Islet of Langerhans (tissue), 1 donor: ENCODE measurements at regions not wholly inside any gene's neighbourhood (a gene's known extent, or its start where the extent isn't known, plus 50 kb on each side); places are given as distances from the start of the nearest gene placed in this dataset.

Source experiments
- FAIRE-seq: peaks from one replicate; lab custom pipeline; 2011; peaks lifted over from hg19 to GRCh38; lab: Jason Lieb, UNC

DNA sequence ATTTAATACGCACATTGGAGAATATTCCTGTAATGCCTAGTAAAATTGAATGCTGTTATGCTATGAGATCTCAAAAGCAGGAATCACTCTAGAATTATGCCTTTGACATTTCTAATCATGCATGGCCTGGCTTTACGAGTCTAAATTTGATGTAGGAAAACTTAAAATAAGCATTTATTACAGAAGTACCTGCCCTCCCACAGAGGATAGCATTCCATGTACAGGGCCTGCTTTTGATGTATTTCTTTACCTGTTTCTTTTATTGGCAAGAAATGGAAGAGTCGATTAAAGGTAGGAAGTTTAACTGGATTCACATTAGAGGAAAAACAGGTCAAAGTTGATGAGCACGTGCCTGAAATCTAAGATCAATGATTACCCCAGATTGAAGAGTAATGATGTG, 219.5 kb downstream of the PCDH7 start:
- FAIRE-seq = no peak

DNA sequence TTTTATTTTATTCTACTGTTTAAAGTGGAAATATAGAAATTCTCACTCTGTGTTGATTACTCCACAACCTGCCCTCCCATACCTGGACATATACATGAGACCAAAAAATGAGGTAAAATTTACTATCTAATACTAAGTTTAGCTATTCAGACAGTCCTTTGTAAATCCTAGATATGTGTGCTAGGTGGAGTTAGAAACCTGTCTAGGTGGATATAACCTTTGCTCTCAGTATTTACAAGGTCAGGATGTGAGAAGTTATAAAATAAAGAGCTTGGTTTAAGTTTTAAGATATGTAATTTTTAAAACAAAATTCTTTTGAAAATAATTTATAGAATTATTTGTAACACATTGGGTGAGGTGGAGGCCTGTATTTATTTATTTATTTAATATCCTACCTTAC, 221.5 kb downstream of the PCDH7 start:
- FAIRE-seq = no peak

DNA sequence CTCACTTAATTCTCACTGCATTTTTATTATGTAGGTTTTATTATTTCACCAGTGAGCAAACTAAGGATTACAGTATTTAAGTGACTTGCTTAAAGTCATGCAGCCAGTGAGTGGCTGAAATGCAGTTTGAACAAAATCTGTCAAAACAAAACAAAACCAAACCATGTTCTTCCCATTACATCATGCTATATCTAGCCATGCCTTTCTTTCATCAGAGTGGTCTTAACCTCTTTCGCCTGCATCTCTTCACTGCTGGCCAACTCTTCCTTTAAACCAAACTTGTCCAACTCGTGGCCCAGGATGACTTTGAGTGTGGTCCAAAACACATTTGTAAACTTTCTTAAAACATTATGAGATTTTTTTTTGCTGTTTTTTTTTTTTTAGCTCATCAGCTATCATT, 223.2 kb downstream of the PCDH7 start:
- FAIRE-seq = no peak

DNA sequence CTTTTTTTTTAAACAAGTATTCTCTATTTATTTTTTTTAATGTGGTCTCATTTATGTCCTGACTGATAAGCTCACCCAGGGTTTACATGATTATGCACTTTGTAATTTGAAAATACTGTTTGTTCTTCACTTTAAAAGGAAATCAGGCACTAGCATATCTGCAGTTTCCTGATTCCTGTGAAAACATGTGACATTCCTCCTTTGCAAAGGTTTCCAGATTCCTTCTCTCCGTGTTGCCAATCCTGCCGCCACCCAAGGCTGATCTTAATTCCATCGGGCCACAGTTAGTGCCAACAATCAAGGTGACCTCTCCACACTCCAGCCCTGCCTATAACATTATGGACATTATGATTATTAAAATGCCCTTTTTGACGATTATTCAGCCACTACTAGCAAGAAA, 225.4 kb downstream of the PCDH7 start:
- FAIRE-seq = no peak

DNA sequence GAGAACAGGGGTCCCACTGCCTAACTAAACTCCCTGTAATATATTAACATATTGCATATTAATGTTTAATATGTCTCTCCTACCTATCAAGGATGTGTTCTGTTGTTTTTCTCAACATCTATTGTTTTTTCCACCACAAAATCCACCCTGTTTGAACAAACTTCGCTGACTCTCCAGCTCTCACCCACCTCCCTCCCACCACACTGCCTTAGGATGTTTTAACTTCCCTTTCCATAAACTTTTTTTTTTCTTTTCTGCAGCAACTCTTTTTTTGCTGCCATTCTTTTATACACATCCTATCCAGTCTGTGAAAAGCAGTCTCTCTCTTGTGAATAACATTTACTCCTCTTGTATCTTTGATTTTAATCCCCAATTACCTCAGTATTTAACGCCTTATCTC, 226.1 kb downstream of the PCDH7 start:
- no peak for FAIRE-seq

DNA sequence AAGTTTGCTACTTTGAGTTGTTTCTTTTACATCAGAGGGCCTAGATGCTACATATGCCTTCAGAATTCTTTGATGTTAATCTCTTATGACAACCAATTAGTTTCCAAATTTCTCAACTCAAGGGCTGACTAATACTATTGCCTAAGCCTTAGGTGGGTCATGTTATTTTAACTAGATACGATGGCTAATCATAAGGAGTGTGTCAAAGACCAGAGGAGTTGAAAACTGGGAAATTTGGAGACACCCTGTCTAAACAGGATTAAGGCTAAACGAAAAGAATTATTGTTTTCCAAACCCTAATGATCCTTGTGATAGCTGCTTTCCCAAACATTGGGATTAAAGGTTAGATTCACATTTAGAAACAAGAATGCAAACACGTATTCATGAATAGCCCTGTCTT, 228.5 kb downstream of the PCDH7 start:
- FAIRE-seq = no peak

DNA sequence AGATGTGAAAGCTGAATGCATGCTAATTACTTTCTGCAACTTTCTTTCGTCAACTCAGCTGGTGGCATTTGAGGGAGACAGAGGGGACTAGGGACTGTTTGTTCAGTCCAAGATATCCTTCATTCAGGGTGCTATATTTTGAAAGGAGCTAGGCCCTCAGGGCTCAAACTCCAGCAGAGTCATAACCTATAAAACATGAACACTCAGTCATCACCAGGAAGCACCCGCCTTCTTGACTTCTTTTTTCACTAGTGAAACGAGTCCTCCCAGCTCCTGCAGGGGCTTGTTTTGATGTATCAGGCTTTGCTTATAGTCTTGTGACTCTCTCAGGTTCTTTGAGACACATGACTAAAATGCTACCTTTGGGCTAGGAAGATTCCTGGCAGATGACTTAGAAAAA, 230.6 kb downstream of the PCDH7 start:
- no peak for FAIRE-seq

DNA sequence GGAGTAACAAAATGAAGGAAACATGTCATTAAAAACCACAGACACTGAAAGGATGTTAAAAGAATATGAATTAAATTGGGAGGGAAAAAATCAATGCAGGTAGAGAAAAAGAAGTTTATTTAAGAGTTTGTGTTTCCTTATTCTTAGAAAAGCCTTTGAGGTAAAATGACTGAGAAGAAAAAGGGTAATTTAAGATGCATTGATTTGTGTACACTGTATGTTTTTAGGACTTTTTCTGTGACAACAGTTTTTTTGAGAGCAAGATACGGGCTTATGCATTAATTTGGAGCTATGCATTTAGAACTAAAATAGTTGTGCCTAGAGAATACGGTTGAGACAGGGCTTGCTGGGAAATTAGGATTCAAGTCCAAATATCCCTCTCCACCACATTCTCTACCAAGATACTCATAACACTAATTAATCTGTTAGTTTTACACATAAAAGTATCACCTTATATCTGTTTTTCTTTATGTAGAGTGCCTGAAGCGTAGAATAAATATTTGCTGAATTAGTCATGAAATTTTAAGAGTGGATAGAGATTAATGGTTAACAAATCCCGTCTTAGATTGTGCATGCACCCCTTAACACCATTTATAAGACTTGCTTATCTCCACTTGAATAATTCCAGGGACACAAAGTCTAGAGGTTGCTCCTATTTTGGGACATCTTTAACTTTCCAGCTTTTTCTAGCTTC, 232.5 kb downstream of the PCDH7 start:
- FAIRE-seq = no peak

DNA sequence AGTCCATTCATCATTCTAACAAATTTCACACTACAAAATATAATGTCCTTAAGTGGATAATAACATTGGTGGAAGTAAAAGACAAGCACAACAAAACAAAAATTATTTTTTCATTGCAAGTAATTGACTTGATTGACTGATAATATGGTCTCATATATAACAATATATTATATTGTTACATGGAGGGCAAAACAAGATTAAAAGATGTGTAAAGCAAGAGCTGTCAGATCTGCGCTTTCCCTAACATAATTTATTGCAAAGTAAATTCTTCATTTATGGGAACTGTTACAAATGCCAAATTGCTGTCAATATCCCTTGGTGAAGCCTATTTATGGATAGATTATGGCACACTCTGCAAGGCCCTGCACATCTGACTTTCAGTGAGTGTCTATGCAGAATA, 233.6 kb downstream of the PCDH7 start:
- FAIRE-seq = no peak

DNA sequence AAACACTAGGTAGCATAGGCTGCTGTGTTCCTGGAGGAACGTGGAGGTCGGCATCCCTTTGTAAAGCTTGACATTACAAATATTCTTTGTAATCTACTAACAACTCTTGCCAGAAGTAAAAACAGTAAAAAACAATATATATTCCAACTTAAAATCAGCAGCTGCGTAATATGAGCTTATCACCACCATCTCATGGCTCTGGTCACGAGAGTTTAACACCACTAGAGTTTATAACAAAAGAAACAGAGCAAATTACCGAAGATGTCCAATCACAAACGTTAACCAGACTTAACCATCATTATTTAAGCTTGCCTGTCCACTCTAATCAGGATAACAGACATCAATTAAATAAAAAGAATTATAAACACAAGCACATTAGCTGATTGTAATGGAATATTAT, 236.7 kb downstream of the PCDH7 start:
- no peak for FAIRE-seq

DNA sequence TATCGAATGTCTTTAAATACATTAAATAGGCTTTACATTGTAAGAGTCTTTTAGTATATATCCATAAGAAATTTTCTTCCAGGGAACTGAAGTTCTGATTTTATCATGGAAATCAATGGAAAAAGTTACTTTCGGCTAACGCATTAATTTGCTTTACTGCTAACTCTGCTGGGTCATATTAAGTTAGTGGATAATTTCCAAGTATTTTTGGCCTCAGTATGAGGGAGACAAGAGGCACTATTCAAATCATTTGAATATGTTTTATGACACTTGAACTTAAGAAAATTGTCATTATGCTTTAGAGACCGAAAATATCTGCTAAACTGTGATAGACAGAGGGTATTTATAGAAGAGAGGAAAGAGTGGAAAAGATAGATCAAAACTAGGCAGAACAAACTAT, 237.5 kb downstream of the PCDH7 start:
- FAIRE-seq = no peak

DNA sequence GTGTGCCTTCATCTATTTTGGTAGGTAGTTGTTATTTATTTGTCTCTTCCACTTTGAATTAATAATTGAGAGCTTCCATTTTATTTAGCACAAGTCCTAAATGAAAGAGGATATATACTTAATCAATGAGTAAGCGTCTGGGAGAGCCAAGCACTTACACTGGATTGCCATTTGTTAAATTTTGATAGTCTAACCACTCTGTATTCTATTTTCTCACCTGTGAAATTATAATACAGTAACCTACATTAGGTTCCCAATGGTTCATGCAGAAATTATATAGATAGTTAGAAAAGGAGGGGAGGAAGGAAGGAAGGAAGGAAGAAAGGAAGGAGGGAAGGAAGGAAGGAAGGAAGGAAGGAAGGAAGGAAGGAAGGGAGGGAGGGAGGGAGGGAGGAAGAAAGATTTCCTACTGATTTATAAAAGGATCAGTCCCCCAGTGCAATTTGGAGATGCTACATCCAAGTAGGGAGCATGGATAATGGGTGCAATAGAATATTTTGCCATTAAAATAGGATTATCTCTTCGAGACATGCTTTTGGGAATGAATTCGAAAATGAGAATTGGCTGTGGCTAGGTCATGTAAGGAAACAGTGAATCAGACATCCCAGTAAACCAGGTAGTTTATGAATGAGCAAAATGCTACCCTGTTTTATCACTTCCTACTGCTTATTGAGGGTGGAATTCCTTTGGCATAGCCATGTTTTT, 239.8 kb downstream of the PCDH7 start:
- no peak for FAIRE-seq

DNA sequence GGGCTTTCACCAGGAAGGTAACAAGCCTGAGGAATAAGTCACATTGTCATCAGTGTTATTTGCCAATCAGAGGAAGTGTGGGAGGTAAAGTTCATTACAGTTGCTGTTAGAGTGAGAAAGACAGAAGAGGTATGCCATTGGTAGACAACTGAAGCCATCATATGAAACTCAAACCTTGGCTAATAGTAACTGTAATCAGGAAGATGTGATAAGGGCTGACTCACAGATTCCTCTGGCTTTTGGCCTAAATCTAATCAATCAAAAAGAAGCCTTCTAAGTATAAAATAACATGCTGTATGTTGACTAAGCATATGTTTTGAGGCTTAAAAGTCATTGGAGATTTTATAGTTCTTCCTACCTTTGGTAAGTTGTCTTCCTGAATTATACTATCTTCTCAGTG, 242.8 kb downstream of the PCDH7 start:
- no peak for FAIRE-seq

DNA sequence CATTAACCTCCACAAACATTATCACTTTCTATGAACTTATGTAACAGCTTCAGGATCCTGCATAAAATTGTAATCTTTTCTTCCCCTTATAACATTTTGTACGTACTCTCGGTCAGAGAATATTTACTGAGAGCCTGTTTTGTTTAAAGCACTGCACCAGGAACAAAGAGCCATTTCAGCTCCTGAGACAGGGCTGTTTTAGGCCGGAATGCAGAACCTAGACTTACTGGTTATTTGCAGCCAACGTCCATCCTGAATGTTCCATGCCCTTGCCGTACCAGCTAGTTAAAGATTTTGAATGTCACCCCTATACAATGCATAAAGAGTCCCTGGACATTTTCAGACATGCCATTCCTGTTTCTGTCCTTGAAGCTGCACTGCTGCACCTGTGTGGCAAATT, 248.8 kb downstream of the PCDH7 start:
- FAIRE-seq = no peak

DNA sequence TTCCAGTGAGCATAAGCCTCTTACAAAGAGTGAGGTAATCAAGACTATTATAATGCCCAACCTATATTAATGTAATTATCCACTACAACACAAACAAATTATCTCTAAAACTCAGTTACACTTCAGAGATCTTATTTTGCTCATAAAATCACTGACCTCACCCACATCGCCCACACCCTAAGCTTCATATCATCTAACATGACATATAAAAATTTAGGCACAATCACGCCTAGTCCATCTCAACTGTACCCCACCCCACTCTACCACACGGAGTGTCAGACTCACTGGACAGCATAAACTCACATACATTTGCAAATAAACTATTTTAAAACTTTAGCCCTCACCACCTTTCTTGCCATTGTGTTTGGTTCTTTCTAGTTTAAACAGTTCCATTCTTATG, 252.4 kb downstream of the PCDH7 start:
- no peak for FAIRE-seq

DNA sequence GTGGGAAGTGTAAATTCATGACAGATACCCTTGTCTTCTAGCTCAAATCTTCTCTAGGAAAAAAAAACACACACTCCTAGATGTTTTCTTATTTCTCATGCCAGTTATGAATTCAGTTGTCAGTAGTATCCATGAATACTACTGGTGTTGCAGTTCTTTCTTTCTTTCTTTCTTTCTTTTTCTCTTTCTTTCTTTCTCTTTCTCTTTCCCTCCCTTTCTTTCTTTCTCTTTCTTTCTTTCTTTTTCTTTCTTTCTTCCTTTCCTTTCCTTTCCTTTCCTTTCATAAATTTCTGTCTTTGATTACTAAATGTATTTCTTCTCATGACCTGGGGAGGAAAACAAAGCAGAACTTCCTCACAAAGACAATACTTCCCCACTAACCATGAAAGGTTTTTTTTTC, 253.8 kb downstream of the PCDH7 start:
- FAIRE-seq = no peak

DNA sequence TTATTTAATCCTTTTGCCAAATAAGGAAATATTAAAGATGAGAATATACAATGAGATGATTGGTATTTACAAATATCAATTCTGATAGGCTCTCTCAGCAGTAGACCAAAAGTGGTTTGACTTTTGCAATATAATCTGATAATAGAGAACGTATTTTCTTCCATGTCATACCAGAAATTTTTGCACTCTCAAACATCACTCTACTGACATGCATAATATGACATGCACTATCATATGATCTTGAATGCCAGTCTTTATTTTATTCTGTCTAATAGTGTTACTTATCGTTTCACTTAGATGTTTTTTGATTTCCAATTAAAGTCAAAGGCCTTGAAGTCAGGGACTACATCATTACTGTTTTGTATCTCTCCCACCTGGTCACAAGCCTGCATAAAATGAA, 259.2 kb downstream of the PCDH7 start:
- FAIRE-seq = no peak

DNA sequence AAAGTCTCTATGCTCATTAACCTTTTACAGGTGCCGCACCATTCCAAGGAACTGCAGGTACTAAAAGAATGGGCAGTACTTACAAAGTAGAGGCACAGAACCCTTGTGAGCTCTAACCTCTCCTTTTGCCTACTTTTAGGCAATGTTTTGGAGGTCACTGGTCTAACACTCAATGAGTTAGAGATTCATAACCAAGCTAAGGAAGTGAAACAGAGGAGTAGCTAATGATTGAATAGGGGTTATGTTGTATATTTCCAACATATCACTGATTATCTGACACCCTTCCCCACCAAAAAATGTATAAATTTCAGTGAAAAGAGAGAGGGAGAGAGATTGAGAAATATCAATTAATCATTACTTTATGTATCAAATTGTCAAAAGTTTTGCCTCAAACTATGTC, 269.3 kb downstream of the PCDH7 start:
- FAIRE-seq = no peak

DNA sequence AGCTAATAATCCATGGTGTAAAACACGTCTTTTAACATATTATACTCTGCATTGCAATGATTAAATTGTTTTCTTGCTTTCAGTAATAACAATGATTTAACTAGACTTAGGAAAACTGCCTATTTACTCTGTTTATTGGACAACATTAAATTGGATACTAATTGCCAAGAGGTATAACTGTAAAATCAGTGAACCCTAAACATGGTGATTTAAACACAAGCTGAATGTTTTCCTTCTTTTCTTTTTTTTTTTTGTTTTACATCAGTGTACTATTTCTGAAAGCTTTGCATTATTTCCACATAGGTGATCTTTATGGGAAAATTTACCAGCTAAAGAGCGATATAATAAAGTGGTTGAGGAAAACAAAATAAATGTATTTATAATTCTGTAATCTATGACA, 276.7 kb downstream of the PCDH7 start:
- no peak for FAIRE-seq

DNA sequence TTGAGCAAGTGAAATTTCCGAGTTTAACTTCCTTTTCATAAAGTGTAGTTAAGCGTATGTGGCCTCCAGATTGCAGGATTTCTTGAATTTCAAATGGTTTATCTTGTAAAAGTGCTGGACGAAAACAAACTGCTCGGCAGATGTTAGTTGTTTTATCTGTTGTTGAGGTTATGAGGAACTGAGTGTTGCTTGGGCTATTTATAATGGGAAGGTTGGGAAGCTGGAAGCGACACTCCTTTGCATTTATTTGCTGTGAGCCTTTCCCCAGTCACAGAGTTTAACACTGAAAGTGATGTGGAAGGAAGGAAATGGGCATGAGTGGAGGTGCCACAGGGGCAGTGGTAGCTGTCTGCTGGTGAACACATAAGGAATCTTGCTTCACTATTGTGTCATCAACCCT, 284.9 kb downstream of the PCDH7 start:
- FAIRE-seq = no peak

DNA sequence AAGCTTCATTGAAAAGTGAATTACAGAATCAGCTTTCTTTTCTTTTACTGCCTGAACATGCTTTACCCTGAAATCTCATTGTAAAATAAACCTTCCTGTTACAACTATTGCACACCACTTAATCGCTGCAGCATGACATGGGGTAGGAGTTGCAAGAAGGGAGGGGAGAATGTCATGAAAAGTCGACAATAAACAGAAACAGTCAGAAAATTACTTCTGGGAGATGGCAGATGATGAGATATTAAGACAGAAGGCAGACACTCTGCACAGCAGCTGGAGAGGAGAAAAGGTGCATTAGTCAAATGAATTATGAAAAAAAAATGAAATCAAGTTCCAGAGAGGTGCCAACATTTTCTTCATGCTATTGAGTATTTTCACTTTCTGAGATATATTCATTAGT, 287.7 kb downstream of the PCDH7 start:
- FAIRE-seq = no peak

DNA sequence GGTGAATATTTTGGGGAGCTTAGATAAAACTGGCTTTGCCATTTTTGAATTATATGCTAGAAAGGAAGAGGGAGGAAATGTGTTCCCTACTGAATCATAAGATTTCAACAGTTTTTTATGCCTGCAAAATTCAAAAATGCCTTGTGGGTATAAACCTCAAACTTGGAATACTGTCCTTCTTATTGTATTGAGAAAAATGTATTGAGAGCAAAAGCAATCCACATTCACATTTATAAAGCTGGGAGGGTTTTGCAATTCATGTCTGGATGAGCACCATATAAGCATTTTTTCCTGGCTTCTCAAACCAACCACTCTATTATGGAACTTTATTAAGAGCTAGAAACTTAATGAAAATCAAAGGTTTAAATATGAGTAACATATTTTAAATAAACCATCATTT, 289.8 kb downstream of the PCDH7 start:
- FAIRE-seq = no peak

DNA sequence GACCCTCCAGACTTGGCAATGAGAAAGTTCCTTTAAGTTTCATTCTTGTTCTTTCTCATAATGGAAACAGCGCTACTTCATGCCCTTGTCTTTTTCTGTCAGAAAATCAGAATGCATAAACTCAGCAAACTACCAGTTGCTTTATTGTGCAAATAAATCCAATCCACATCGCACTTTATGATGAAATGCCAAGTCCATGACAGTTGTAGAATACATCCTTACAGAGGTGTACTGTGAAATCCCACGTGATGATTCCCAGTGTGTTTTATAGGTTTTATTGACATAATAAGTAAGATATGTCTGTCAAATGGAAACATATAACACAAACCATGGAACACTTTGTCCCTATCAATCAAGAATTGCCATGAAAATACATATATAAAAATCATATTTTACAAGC, 295.0 kb downstream of the PCDH7 start:
- FAIRE-seq = no peak

DNA sequence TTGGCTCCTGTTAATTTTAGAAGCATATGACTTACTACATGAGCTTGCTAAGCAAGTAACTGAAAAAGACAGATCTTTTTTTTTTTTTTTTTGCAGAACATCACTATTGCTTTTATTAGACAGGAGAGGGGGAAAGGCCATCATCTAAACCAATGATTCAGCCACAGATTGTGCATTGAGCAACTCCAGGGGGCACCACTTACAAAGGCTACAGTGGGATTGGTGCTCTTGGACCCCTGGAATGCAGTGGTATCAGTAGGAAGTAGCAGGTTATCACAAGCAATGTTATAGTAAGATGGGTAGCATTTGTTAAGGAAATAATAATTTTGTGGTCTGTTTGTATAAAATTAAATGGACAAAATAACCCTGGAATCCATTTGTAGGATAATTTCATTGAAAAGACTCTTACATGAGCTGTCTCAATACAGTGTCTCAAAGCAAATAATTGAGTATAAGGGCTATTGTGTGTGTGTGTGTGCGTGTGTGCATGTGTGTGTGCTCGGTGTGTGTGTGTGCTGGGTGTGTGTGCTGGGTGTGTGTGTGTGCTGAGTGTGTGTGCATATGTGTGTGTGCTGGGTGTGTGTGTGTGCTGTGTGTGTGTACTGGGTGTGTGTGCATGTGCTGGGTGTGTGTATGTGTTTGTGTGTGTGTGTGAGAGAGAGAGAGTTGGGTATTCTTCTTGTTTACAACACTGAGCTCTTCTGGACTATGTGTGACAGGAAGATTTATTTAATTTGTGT, 296.3 kb downstream of the PCDH7 start:
- no peak for FAIRE-seq
